GF-D8 (cell line): ENCODE measurements at regions not wholly inside any gene's neighbourhood (a gene's known extent, or its start where the extent isn't known, plus 50 kb on each side); places are given as distances from the start of the nearest gene placed in this dataset.

ENCODE experiments used
- DNase-seq: peaks from one replicate; lab custom pipeline; 2025; lab: John Stamatoyannopoulos, UW

DNA sequence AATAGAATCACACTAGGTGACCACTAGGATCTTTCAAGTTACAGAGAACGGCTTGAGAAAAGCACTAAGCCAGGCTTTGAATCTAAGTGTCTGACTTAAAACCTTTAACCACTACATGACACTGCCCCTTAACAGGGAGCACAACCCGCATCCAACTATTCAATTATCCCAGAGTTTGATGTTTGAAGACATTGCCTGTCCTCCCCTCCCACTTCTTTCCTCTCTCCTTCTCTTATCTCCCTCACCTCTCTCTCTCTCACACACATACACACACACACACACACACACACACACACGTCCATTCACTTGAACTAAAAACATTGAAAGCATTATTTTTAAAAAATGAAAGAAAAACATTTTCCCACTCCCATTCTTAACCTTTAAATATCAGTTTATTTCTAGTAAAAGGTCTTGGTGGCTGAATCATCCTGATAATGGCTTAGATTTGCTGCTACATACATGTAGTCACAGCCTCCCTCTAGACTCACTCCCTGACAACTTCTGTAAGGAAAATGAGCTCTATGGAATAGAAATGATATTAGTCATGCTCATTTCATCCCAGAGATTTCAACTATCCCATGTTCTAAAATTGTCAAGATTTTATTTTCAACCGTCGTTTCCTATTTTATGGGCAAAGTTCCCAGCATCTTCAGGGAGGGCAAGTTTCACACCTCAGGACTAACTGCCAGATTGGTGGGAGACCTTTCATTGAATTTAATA, 53.5 kb upstream of the RAP1B start:
- no peak for DNase-seq

DNA sequence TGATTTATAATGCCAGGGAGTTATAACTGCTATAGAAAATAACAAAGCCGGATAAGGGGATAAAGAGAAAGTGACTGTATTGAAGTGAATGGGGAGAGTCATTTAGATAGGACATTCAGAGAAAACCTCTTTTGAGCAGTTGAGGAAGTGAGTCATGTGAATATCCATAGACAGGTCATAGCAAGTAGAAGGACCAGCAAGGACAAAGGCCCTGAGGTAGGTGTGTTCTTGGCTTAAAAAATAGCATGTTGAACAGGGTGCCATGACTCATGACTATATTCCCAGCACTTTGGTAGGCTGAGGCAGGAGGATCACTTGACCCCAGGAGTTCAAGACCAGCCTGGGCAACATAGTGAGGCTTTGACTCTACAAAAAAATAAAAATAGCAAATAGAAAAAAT, 51.5 kb upstream of the RAP1B start:
- no peak for DNase-seq

DNA sequence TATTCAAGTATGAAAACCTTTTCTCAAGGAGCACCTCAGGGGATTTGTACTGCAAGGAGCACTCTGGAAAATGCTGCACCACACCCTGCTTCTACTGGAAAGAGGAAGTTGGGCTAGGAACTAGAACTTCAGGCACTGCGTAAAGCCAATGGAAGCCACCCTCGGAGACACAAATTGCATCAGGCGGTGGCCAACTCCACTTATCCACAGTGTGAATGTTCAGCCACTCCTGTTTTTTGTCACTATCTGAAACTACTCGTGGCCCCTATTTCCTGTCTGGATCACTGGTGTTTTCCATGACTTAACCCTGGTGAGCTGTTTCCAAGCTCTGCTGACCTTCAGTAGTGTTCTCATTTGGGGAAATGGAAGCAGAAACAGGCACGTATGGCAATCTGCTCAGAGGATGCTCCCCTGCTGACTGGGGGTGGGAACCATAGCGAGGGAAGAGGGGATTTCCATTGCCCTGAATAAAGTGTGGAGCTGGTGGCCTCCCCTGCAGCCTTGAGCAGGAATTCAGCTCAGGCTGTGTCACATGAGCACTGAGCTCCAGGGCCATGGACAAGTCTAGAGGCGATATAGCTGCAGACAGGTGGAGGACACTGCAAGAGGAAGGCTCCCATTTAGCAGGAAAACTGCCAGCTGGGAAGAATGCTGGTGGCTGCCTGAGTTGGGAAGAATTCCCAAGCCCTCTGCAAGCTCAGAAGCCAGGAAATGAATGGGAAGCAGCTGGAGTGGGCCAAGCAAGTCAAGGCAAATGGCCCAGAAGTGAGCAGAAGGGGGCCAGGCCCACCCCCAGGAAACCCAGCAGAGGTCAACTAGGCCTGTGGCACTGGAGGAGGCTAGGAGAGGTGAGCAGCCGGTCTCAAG, 50.5 kb upstream of the RAP1B start:
- peak; percentile 36 for DNase-seq

DNA sequence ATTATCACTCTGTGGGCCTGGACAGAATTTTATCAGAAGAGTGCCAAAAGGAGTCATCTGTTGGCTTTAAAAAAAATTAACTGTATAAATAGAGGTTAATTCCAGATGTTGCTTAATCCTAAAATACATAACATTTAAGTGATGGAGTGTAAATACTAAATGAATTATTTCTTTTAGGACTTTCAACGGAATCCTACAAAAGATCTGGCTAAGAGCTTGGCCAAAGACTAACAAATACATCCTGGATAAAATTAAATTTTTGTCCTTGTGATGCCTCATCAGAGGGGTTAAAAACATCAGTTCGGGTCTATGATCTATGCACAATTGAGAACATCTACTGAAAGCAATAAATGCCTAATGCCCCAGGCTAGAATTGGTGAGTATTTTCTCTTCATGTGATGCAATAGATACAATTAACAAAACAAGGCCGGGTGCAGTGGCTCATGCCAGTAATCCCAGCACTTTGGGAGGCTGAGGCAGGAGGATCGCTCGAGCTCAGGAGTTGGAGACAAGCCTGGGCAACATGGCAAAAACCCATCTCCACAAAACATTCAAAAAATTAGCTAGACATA, 49.8 kb upstream of the RAP1B start:
- no peak for DNase-seq
